Hematopoietic multipotent progenitor cell treated with erythropoietin and hydrocortisone succinate and interleukin-3 and kit ligand, for 4 days (in vitro differentiated cells): ENCODE measurements at regions not wholly inside any gene's neighbourhood (a gene's known extent, or its start where the extent isn't known, plus 50 kb on each side); places are given as distances from the start of the nearest gene placed in this dataset.
A peak's percentile ranks its signal among the peaks of the same experiment; 100 is the strongest.

Source experiments
- DNase-seq: peaks from one replicate; pipeline ENCODE4 v3.0.0-alpha.2; 2015

DNA sequence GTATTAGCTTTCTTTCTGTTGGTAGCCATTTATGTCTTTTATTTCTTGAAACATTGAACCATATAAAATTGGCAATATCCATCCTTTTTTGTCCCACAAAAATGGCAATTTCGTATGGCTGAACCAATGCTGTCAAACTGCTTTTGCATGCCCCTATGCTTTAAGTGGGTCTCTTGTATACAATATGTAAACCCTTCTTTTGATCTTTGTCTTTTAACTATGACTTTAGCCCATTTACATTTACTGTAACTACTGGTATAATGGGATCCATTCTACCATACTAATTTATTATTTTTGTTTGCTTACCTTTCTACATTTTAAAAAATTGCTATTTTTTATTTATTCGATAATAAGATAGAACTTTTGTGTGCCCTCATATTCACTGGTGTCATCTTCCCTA, 93.4 kb downstream of the TENT4A start:
- no peak for DNase-seq

DNA sequence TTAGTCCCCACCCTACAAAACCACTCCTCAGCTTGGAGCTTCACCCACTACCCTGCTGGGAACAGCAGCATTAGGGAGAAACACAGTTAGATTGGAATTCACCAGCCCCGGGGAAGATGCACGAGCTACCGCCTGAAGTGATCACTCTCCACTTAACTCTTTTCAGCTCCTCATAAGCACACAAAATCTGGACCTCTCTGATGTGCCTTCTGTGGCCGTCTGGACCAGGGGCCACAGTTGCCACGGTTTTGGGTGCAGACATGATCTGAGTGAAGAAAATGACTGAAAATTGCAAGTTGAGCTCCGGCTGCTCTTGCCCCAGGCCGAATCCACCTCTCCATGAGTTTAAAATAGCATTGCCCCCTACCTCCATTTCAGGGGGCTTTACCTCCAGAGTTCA, 95.2 kb downstream of the TENT4A start:
- no peak for DNase-seq

DNA sequence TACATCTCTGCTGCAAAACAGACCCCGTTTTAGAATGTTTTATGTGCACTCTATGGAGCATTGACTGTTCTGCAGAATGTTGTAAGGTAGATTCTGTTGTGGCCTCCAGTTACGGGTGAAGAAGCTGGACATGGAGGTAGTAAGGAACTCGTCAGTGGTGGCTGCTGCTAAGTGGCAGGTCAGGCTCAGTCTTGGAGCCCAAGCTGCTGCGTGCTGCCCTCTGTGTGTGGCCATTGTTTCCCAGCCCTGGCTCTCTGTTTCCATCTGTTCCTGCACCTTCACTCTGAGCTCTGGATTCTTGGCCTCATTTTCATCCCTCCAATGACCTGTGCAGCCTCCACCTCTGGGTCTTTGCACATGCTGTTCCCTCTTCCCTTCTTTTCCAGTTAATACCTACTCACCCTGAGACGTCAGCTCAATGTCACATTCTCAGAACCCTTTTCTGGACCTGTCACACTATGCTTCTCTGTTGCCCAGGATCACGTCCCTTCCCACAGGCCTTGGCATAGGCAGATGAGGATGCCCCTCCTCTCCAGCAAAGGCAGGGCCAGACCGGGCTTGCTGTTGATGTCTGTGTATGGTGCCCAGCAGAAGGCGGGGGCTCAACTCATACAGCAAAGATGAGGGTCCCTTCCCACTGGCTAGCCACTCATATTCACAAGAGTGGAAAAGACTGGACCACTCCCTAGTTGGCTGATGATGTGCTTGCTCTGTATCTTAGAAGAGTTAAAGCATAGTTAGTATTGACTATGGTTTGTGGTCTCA, 97.6 kb downstream of the TENT4A start:
- DNase-seq, result no peak

DNA sequence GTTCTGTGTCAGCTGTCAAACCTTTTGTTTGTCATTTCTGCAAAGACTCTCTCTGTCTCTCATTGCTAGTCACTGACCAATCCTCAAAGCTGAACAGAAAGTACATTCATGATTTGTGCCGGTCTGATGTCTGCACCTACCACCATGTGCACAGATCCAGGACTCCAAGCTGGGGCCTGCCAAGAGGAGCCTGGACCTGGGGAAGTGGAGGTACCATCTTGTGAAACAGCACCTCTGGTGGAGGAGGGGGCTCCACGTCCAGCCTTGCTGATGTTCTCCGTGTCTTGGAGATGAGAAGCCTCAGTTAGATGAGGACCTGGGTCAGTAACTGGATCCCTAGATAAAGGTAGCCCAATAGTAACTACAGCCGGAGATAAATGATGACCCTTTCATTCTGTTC, 98.9 kb downstream of the TENT4A start:
- DNase-seq, result no peak

DNA sequence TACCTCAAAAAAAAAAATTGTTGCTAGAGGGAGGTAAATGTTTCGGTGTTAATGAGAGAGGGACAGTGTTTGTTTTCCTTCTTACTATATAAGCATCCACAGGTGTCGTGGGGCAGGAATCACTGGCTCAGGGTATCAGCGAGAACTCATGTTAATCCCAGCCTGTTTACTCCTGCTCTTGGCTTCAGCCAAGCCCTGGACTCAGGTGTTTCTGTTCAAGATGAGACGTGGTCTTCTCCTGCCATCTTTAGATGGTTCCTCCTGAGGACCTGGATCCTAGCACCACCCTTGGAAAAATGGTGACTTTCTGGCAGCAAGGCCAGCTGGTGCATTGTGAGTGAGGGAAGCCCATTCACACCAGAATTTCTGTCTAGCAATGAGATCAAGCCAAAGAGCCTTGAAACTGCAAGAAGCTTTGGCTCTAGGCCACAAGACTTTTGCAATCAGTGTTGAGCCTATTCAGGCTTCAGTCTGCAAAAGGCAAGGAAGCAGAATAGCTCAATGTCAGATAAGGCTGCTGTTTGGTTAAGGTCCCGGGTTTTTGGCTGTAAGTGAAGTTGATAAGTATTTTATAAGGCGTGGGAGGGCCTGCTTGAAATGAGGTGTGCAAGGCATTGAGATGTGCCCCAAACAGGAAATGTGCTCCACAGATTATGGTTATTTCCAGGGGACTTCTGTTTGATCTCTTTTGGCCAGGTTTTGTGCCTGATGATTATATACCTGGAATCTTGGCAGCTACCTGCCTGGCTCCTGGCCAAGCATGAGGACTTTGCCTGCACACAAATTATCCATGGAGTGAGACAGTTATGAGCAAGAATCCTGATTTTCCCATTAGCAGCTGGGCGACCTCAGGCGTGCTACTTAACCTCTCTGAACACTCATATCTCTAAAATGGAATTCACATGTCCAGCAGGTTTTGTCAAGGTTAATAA, 99.8 kb downstream of the TENT4A start:
- peak; percentile 46 for DNase-seq

DNA sequence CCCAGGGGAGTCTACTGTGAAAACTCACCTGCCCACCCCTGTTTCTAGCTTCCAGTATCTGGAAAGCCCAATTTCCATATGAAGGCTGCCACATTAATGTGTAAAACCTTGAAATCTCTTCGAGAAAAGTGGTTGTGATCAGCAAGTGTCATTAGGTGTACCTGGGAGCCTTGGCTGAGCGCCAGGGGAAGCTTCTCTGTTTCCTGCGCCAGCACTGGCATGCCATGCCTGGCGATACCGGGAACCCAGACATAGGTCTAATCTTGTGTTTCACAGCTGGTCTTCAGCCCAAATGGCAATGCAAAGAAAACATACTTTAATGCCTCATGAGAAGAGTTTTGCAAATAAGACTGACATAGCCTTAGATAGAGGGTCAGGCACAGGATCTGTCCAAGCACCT, 101.6 kb downstream of the TENT4A start:
- DNase-seq, result no peak

DNA sequence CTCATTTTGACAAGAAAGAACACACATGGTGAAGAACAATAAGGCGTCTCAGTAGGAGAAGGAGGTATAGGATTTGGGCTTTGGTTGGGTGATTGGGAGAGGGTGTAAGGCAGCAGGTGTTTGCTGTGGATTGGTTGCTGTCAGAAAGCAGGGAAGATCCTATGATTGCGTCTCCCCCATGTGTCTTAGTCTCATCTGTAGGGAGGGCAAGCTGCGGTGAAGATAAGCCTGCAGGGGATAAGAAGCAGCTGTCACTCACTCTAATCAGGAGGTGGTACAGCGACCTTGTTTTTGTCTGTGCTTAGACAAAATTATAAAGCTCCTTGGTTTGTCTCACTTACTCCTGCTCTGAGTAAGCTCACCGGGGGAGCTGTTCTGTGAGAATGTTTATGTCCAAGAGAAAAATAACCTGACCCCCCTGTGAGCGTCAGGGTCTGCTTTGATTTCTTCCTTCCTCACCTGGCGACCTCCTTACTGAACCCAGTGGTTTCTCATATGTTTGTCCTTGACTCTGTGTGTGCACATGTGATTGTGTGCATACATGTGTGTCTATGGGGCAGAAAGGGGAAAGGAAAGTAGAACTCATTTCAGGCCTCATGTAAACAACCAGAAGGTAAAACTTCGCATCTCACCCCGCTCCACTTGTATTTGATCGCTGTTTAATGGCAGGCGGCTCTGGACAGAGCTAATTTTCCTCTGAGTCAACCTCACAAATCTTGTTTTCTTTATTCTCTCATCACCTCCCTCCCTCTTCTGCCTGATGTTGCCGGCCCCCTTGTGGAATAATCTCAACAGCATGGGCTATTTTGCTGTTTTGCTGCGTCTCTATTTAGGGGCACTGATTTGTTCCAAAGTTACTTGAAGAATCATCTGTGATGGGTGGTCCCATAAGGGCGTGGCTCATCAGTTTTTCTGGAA, 105.6 kb downstream of the TENT4A start:
- no peak for DNase-seq

DNA sequence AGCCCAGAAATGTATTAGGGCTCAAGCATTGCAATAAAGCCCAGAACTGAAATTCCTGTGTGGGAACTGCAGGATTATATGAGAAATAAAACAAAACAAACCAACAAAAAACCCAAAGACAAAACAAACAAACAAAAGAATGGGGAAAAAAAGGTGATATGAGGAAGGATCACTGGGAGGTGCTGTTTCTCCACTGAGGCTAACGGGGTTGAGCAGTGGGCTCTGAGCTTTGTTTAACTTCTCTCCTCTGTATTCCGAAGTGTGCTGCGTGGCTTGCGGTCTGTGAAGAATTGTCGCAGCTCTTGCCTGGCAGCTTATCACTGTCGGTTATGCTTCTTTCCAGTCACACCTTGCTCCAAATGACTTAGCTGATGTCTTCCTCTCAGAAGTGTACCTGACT, 106.3 kb downstream of the TENT4A start:
- DNase-seq, result no peak

DNA sequence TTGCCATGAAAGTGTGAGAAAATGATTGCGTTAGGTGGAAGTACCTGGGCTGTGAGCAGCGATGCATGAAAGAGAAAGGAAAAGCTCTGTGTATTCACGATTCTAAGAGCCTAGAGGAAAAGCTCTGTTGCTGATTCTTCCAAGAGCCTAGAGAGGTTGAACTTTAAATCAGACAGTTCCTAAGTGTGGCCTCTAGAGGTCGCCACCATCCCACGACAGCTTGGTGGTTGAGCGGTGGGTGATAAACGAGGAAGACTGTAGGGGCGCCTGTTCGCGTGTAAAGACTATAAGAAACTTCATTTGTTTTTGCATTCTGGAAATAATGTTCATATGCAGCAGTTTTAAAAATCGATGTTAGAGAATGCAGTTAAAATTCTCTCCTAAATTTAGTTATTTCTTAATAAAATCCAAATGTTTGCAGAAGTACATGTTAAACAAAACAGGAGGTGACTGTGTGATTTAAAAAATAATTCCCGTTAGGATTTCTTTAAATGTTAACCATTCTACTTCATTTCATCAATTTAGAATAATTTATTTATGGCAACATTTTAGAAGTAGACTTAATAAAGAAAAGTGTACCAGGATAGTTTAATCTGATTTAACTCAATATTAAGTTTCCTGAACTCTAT, 107.7 kb downstream of the TENT4A start:
- DNase-seq, result peak; percentile 80

DNA sequence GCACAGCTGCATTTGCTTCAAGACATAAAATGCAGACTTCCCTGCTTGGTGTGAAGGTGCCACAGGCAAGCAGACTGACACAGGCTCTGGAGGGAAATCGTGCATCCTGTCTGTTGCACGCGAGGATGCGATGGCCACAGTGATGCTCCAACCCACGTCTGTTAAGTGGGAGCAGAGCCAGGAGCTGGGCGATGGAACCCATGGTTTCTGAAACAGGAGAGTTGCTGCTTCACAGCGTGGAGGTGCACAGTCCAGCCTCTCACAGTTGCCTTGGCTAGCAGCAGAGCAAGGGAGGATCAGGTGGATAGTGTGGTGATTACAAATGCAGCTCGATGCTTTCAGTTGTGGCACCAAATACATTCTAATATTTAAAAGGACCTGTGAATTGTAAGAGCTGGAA, 108.8 kb downstream of the TENT4A start:
- no peak for DNase-seq

DNA sequence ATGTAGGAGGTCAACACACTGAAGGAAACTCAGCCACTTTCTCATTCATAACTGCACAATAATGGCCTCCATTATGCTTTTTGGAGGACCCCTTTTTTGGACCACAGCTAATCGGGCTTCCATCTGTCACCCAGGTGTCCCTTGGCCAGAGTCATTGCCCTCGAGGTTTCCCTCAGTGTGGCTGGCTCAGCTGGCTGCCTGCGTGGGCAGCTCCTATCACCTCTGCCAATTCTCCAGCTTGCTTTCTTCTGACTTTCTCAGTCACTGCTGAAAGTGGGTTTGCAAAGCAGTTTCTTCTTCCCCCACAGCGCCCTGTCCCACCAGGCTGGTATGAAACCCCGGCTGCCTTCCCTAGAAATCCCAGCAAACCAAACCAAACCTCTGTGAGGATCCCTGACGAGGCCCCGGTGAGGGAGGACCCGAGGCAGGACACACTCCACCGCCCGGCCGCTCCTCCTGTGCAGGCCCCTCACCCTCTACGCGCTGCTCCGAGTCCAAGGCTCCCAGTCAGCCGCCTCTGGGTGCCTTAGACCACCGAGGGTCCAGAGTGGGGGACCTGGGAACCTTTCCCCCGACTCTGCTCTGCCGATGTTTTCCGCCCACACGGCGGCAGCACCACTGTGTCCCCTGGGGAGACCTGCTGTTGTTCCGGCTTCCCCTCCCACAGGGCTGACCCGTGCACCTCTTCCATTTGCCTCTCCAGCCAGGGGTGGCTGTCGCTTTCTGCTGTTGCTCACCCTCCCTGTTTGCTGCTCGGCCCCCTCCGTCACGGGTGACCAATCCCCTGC, 109.5 kb downstream of the TENT4A start:
- DNase-seq, result no peak

DNA sequence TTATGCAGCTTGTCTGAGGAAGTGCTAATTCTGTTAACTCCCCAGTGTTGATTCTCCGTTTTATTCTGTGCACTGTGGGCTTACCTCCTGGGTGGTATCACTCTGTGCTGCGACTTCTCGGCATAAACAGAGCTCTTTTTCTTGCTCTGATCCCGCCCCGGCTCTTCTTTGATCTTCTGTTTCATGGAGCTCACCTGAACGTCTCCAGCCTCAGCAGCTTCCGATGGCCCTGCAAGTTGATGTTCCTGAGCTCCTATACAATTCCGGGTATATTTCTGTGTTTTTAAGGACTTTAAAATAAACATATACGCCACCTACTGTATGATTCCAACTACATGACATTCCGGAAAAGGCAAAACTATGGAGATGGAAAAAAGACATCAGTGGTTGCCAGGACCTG, 110.8 kb downstream of the TENT4A start:
- no peak for DNase-seq

DNA sequence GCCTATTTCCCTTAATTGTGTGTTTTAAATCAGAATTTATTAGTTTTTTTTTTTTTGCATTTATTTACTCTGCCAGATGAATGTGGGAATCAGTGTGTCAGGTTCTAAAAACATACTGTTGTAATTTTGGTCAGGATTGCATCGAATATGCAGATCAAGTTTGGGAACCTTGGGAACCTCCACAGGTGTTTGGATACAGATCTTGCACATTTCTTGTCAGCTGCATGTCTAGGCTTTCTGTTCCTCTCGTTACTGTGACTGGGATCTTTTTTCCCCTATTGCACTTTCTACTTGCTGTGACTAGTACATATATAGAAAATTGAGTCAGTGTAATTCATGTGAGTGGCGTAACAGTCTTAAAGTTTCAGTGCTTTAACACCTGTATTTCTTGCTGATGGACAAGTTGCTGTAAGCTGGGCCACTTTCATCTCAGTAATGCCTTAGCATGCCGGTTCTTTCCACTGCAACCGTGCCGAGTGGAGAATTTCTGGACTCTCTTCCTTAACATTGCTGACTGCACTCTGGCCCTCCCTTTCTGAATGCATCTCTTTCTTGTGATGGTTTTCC, 112.5 kb downstream of the TENT4A start:
- no peak for DNase-seq

DNA sequence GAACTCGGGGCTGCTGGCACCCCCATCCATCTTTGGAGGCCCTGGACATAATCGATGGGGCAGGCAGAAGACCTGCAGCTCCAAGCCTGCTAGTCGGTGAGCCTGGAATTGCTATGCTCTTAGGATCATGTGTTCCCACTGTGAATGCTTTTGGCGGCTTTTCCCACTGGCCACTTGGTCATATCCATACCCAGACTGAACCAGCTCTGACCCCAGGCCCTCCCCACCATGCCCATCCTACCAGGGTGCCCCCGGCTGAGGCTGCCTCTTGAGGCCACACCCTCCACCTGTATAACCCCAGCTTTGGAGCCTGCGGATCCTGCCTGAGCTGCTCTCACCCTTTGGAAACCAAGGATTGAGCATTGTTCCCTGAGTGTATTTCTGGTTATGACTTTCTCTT, 113.5 kb downstream of the TENT4A start:
- DNase-seq, result no peak

DNA sequence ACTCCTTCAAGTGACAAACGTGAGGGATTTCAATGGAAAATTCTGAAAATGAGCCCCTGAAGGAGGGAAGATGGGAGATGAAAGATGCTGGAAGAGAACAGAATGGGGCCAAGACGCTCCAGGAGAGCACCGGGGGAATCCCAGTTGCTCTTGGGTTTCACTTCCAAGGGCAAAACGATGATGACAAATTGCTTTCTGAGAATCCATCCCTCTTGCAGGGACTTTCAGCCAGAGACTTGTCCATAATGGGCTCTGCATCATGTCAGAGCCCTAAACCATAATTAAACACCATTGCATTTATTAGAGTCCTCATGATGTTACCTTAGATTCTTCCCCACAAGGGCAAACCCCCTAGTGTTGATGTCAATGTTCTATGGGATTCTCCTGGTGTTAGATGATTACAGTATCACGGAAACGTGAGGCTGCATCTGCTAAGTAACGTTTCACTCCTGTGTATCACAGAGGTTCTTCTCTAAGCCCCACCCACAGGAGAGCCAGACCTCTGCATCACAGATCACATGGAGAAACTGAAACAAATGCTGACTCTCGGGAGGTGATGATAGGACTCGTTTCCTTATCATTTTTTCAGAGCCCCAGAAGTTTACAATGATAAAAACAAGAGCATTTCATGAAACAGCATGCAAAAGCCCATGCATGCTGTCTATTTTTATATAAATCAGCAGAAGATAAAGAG, 114.4 kb downstream of the TENT4A start:
- peak; percentile 87 for DNase-seq

DNA sequence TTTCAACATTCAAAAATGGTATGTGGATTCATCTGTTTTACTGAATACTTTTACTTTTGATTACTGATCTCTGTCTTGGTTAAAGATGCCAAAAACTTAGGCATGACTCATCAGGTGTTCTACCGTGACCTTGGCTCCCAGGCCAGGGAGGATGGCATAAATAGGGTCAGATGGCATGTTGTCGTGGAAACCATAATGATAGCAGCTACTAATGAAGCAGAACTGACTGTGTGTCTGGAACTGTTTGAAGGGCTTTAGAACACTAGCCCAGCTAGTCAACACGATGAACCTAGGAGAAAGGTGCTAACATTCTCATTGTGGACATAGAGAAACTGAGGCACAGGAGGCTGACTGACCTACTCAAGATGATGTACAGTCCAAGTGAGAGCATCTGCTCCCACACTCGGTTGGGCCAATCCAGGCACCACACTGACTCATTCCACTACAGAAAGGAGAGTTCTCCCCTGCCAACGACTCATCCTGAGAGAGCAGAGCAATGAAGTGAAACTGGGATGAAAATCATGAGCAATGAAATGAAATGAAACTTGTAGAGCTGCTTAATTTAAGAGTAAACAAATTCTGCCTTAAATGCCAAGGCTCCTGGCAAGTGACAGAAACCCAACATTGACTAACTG, 116.0 kb downstream of the TENT4A start:
- no peak for DNase-seq

DNA sequence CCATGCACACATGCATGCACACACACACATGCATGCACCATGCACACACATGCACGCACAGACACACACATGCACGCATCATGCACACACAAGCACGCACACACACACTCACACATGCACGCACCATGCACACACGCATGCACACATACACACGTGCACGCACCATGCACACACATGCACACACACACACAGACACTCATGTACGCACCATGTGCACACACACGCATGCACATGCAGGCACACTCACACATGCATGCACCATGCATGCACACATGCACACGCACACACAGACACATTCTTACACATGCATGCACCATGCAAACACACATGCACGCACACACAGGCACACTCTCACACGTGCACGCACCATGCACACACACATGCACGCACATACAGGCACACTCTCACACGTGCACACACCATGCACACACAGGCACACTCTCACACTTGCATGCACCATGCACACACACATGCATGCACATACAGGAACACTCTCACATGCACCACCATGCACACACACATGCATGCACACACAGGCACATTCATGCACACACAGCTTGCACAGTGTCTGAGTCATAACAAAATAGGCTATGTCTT, 117.5 kb downstream of the TENT4A start:
- DNase-seq, result no peak

DNA sequence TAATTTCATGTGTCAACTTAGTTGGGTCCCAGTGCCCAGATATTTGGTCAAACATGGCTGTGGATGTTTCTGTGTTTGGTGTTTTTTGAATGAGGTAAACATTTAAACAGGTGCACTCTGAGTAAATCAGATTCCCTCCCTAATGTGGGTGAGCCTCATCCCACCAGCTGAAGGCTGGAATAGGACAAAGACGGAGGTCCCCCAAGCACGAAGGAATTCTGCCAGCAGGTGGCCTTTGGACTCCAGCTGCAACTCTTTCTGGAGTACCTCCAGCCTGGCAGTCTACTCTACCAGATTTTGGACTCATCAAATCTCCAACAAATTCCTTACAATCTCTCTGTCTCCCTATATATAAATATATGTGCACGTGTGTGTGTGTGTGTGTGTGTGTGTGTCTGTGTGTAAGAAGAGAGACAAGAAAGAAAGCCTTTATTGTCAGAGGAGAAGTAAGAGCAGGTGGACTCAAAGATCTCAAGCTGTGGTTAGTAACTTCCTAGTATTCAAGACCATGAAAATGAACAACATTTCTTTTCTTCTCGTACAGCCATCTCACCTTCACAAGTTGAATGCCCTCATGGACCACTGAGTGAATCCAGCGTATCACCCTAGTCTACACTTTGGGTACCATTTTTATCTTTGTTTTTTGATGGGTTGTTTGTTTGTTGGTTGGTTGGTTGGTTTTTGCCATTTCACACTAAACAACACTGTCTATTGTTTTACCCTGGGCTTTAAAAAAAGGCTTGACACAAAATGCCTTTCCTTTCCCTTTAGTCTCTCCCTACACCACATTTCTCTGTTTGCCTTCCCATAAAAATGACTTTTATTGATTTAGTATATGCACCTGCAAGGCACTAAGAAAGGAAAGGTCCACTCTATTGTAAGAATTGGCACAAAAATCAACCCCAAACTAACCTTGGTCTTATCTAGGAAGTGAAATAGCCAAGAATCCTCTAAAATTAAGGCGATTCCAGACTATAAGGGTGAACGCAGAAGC, 118.7 kb downstream of the TENT4A start:
- peak; percentile 38 for DNase-seq

DNA sequence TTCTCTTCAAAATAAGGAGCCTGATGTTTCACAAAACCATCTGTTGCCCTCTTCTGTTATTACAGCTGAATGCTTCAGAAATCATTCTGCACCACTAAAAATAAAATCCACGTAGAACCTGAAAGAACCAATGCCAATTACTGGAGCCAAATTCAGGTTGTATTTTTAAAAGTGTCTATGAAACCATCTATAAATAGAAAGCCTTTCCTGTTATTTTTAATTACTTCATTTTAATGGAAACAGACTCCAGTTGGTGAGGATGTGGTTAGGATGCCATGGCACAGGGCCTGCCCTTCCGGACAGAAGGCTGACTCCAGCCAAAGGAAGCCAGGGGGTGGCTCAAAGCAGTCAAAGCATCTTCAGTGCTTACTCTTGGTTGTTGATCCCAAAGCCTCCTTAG, 119.8 kb downstream of the TENT4A start:
- DNase-seq, result peak; percentile 62
